GM23338 (cell line): ENCODE measurements at regions not wholly inside any gene's neighbourhood (a gene's known extent, or its start where the extent isn't known, plus 50 kb on each side); places are given as distances from the start of the nearest gene placed in this dataset.

Experiments
- ATAC-seq: fragments of 200-7000 bp; cut with Tn5 transposase; 3 replicates; pipeline ENCODE4 v1.9.1; 2020
- DNase-seq: peaks from one replicate; pipeline ENCODE4 v3.0.0-alpha.2; 2015; ENCODE audit warnings: low spot score
- H2AFZ ChIP-seq: fragments of 200-600 bp; sonication (generic); 2 replicates; pipeline ENCODE4 v1.8.0; 2016; ENCODE audit warnings: antibody characterized with exemption, mild to moderate bottlenecking, moderate library complexity
- H3F3A ChIP-seq: fragments of 200-600 bp; sonication (generic); replicated peaks from 2 replicates; pipeline ENCODE4 v1.8.0; 2017; ENCODE audit warnings: antibody characterized with exemption, mixed run types, low read depth
- H3K27ac ChIP-seq: fragments of 200-600 bp; sonication (generic); 2 replicates; pipeline ENCODE4 v1.6.1; 2016; ENCODE audit warnings: low read depth
- H3K27me3 ChIP-seq: fragments of 200-600 bp; sonication (generic); 2 replicates; pipeline ENCODE4 v1.8.0; 2016; ENCODE audit warnings: mild to moderate bottlenecking, mixed run types, moderate library complexity; ENCODE audit not compliant: insufficient read depth
- H3K36me3 ChIP-seq: fragments of 200-600 bp; sonication (generic); 2 replicates; pipeline ENCODE4 v1.8.0; 2016; ENCODE audit warnings: mild to moderate bottlenecking; ENCODE audit not compliant: insufficient read depth
- H3K4me1 ChIP-seq: fragments of 200-600 bp; sonication (generic); 2 replicates; pipeline ENCODE4 v1.8.0; 2016; ENCODE audit warnings: mild to moderate bottlenecking, moderate library complexity; ENCODE audit not compliant: insufficient read depth
- H3K4me2 ChIP-seq: fragments of 200-600 bp; sonication (generic); 2 replicates; pipeline ENCODE4 v1.7.1; 2017; ENCODE audit warnings: mixed run types
- H3K4me3 ChIP-seq: fragments of 200-600 bp; sonication (generic); 2 replicates; pipeline ENCODE4 v1.6.1; 2016; ENCODE audit warnings: mixed run types
- H3K79me2 ChIP-seq: fragments of 200-600 bp; sonication (generic); replicated peaks from 2 replicates; pipeline ENCODE4 v1.8.0; 2017; ENCODE audit warnings: mild to moderate bottlenecking; ENCODE audit not compliant: insufficient read depth
- H3K9me2 ChIP-seq: fragments of 200-600 bp; sonication (generic); 2 replicates; pipeline ENCODE4 v1.8.0; 2017; ENCODE audit not compliant: insufficient read depth
- H4K20me1 ChIP-seq: fragments of 200-600 bp; sonication (generic); replicated peaks from 2 replicates; pipeline ENCODE4 v1.8.0; 2017; ENCODE audit warnings: mild to moderate bottlenecking; ENCODE audit not compliant: insufficient read depth
- H3K27ac Mint-ChIP-seq: 2 replicates; pipeline ENCODE4 v1.8.0; 2020; ENCODE audit warnings: inconsistent platforms, mild to moderate bottlenecking, moderate library complexity, mixed read lengths
- H3K27me3 Mint-ChIP-seq: 3 replicates; pipeline ENCODE4 v1.8.0; 2022; ENCODE audit warnings: low read depth, mild to moderate bottlenecking, moderate library complexity, mixed read lengths, inconsistent platforms; ENCODE audit not compliant: insufficient read depth, poor library complexity
- H3K36me3 Mint-ChIP-seq: 3 replicates; pipeline ENCODE4 v1.8.0; 2021; ENCODE audit warnings: low read depth, mild to moderate bottlenecking, inconsistent platforms, moderate library complexity, mixed read lengths
- H3K4me1 Mint-ChIP-seq: 3 replicates; pipeline ENCODE4 v1.8.0; 2020; ENCODE audit warnings: mild to moderate bottlenecking, inconsistent platforms, mixed read lengths
- H3K4me3 Mint-ChIP-seq: 3 replicates; pipeline ENCODE4 v1.8.0; 2021; ENCODE audit warnings: moderate library complexity, mild to moderate bottlenecking, inconsistent platforms, mixed read lengths
- H3K9me3 Mint-ChIP-seq: 3 replicates; pipeline ENCODE4 v1.8.0; 2020; ENCODE audit warnings: moderate library complexity, mild to moderate bottlenecking, inconsistent platforms, mixed read lengths
- CREB1 ChIP-seq: fragments of 250-450 bp; sonication (Bioruptor Pico); IDR thresholded peaks from 2 replicates; pipeline ENCODE4 v1.5.0; 2020; ENCODE audit warnings: low read depth, mild to moderate bottlenecking, moderate library complexity
- ETS1 ChIP-seq: IDR thresholded peaks from 2 replicates; pipeline ENCODE4 v1.6.1; 2016; ENCODE audit warnings: antibody characterized with exemption
- EZH2 ChIP-seq: fragments of 200-600 bp; sonication (generic); IDR thresholded peaks from one replicate; pipeline ENCODE4 v1.8.0; 2017; ENCODE audit warnings: antibody characterized with exemption, mild to moderate bottlenecking, low read depth; ENCODE audit not compliant: unreplicated experiment
- EZH2phosphoT487 ChIP-seq: fragments of 200-600 bp; sonication (generic); IDR thresholded peaks from one replicate; pipeline ENCODE4 v1.8.1; 2018; ENCODE audit warnings: antibody characterized with exemption; ENCODE audit not compliant: unreplicated experiment
- JUNB ChIP-seq: IDR thresholded peaks from one replicate; pipeline ENCODE4 v1.6.1; 2016; ENCODE audit warnings: antibody characterized with exemption; ENCODE audit not compliant: unreplicated experiment
- NANOG ChIP-seq: IDR thresholded peaks from 2 replicates; pipeline ENCODE4 v1.6.1; 2016; ENCODE audit warnings: antibody characterized with exemption, borderline replicate concordance
- POLR2AphosphoS5 ChIP-seq: IDR thresholded peaks from 2 replicates; pipeline ENCODE4 v1.6.1; 2016; ENCODE audit warnings: antibody characterized with exemption, low read depth
- STAT1 ChIP-seq: IDR thresholded peaks from one replicate; pipeline ENCODE4 v1.6.1; 2016; ENCODE audit warnings: antibody characterized with exemption; ENCODE audit not compliant: unreplicated experiment
- ZNF114 ChIP-seq: fragments of 250-450 bp; sonication (Bioruptor Pico); IDR thresholded peaks from 2 replicates; pipeline ENCODE4 v1.5.0; 2020; ENCODE audit warnings: mild to moderate bottlenecking, moderate library complexity
- ZNF331 ChIP-seq: fragments of 250-450 bp; sonication (Bioruptor Pico); IDR thresholded peaks from 2 replicates; pipeline ENCODE4 v1.5.0; 2020; ENCODE audit warnings: low read depth, mild to moderate bottlenecking, moderate library complexity
- TF ChIP-seq, protein P1 (sequence below): IDR thresholded peaks from one replicate; pipeline ENCODE4 v1.6.1; 2018; ENCODE audit warnings: antibody characterized with exemption; ENCODE audit not compliant: unreplicated experiment
- TF ChIP-seq, protein P2 (sequence below), 2 experiments: fragments of 200-600 bp in 1 of 2; sonication (generic) in 1 of 2; conservative IDR thresholded peaks; 2 replicates each; pipeline versions ENCODE4 v1.5.1 to v1.6.1; 2016 to 2017; ENCODE audit warnings: antibody characterized with exemption in 2 of 2, low read depth in 2 of 2, mild to moderate bottlenecking in 2 of 2, moderate library complexity in 1 of 2
- TF ChIP-seq, protein P3 (sequence below): fragments of 250-450 bp; sonication (Bioruptor Pico); IDR thresholded peaks from 2 replicates; pipeline ENCODE4 v1.5.0; 2020; ENCODE audit warnings: mild to moderate bottlenecking, moderate library complexity

- Histone ChIP-seq H3K27ac (no peak overlapping the region), H3K9me2 (no peaks in the 10 kb centered on the region), H3K4me1 (no peaks in the 10 kb centered on the region), H3K4me3 (no peak overlapping the region), H4K20me1 (no peaks in the 10 kb centered on the region), H3K4me2 (no peak overlapping the region), H3F3A (no peaks in the 10 kb centered on the region), H3K79me2 (no peaks in the 10 kb centered on the region), H3K36me3 (no peaks in the 10 kb centered on the region), H2AFZ (no peak overlapping the region), H3K27me3 (no peaks in the 10 kb centered on the region)
- Mint-ChIP-seq H3K9me3 (peaks cover 59% of the 10 kb centered on the region), H3K27ac (no peak overlapping the region), H3K4me1 (no peaks in the 10 kb centered on the region), H3K4me3 (no peak overlapping the region), H3K27me3 (no peaks in the 10 kb centered on the region), H3K36me3 (no peaks in the 10 kb centered on the region)
- ATAC-seq (no peak), DNase-seq (no peak)
- TF ChIP-seq POLR2AphosphoS5 = no peak
- no peak for TF ChIP-seq CREB1
- TF ChIP-seq JUNB = no peak
- TF ChIP-seq NANOG = no peak
- no peak for TF ChIP-seq STAT1
- TF ChIP-seq EZH2phosphoT487 = no peak
- no peak for TF ChIP-seq ZNF331 (CRISPR knock-in tag)
- TF ChIP-seq, protein P1, sequence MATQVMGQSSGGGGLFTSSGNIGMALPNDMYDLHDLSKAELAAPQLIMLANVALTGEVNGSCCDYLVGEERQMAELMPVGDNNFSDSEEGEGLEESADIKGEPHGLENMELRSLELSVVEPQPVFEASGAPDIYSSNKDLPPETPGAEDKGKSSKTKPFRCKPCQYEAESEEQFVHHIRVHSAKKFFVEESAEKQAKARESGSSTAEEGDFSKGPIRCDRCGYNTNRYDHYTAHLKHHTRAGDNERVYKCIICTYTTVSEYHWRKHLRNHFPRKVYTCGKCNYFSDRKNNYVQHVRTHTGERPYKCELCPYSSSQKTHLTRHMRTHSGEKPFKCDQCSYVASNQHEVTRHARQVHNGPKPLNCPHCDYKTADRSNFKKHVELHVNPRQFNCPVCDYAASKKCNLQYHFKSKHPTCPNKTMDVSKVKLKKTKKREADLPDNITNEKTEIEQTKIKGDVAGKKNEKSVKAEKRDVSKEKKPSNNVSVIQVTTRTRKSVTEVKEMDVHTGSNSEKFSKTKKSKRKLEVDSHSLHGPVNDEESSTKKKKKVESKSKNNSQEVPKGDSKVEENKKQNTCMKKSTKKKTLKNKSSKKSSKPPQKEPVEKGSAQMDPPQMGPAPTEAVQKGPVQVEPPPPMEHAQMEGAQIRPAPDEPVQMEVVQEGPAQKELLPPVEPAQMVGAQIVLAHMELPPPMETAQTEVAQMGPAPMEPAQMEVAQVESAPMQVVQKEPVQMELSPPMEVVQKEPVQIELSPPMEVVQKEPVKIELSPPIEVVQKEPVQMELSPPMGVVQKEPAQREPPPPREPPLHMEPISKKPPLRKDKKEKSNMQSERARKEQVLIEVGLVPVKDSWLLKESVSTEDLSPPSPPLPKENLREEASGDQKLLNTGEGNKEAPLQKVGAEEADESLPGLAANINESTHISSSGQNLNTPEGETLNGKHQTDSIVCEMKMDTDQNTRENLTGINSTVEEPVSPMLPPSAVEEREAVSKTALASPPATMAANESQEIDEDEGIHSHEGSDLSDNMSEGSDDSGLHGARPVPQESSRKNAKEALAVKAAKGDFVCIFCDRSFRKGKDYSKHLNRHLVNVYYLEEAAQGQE = no peak
- TF ChIP-seq ZNF114 (CRISPR knock-in tag) = no peak
- no peak for TF ChIP-seq EZH2
- TF ChIP-seq, protein P2, sequence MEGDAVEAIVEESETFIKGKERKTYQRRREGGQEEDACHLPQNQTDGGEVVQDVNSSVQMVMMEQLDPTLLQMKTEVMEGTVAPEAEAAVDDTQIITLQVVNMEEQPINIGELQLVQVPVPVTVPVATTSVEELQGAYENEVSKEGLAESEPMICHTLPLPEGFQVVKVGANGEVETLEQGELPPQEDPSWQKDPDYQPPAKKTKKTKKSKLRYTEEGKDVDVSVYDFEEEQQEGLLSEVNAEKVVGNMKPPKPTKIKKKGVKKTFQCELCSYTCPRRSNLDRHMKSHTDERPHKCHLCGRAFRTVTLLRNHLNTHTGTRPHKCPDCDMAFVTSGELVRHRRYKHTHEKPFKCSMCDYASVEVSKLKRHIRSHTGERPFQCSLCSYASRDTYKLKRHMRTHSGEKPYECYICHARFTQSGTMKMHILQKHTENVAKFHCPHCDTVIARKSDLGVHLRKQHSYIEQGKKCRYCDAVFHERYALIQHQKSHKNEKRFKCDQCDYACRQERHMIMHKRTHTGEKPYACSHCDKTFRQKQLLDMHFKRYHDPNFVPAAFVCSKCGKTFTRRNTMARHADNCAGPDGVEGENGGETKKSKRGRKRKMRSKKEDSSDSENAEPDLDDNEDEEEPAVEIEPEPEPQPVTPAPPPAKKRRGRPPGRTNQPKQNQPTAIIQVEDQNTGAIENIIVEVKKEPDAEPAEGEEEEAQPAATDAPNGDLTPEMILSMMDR (conservative IDR thresholded peaks at IDR 0.05; ENCODE audit: low read depth in 2 of 2) = no peak
- TF ChIP-seq, protein P3, sequence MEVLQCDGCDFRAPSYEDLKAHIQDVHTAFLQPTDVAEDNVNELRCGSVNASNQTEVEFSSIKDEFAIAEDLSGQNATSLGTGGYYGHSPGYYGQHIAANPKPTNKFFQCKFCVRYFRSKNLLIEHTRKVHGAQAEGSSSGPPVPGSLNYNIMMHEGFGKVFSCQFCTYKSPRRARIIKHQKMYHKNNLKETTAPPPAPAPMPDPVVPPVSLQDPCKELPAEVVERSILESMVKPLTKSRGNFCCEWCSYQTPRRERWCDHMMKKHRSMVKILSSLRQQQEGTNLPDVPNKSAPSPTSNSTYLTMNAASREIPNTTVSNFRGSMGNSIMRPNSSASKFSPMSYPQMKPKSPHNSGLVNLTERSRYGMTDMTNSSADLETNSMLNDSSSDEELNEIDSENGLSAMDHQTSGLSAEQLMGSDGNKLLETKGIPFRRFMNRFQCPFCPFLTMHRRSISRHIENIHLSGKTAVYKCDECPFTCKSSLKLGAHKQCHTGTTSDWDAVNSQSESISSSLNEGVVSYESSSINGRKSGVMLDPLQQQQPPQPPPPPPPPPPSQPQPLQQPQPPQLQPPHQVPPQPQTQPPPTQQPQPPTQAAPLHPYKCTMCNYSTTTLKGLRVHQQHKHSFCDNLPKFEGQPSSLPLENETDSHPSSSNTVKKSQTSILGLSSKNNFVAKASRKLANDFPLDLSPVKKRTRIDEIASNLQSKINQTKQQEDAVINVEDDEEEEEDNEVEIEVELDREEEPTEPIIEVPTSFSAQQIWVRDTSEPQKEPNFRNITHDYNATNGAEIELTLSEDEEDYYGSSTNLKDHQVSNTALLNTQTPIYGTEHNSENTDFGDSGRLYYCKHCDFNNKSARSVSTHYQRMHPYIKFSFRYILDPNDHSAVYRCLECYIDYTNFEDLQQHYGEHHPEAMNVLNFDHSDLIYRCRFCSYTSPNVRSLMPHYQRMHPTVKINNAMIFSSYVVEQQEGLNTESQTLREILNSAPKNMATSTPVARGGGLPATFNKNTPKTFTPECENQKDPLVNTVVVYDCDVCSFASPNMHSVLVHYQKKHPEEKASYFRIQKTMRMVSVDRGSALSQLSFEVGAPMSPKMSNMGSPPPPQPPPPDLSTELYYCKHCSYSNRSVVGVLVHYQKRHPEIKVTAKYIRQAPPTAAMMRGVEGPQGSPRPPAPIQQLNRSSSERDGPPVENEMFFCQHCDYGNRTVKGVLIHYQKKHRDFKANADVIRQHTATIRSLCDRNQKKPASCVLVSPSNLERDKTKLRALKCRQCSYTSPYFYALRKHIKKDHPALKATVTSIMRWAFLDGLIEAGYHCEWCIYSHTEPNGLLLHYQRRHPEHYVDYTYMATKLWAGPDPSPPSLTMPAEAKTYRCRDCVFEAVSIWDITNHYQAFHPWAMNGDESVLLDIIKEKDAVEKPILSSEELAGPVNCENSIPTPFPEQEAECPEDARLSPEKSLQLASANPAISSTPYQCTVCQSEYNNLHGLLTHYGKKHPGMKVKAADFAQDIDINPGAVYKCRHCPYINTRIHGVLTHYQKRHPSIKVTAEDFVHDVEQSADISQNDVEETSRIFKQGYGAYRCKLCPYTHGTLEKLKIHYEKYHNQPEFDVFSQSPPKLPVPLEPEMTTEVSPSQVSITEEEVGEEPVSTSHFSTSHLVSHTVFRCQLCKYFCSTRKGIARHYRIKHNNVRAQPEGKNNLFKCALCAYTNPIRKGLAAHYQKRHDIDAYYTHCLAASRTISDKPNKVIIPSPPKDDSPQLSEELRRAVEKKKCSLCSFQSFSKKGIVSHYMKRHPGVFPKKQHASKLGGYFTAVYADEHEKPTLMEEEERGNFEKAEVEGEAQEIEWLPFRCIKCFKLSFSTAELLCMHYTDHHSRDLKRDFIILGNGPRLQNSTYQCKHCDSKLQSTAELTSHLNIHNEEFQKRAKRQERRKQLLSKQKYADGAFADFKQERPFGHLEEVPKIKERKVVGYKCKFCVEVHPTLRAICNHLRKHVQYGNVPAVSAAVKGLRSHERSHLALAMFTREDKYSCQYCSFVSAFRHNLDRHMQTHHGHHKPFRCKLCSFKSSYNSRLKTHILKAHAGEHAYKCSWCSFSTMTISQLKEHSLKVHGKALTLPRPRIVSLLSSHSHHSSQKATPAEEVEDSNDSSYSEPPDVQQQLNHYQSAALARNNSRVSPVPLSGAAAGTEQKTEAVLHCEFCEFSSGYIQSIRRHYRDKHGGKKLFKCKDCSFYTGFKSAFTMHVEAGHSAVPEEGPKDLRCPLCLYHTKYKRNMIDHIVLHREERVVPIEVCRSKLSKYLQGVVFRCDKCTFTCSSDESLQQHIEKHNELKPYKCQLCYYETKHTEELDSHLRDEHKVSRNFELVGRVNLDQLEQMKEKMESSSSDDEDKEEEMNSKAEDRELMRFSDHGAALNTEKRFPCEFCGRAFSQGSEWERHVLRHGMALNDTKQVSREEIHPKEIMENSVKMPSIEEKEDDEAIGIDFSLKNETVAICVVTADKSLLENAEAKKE (CRISPR knock-in tag) = no peak
- TF ChIP-seq ETS1 = no peak
Measured at GRCh38 chr2:6353669-6354068, 512.0 kb downstream of the CMPK2 start.
